Epithelial cell of esophagus (primary cell): ENCODE measurements at regions not wholly inside any gene's neighbourhood (a gene's known extent, or its start where the extent isn't known, plus 50 kb on each side); places are given as distances from the start of the nearest gene placed in this dataset.

Source experiments
- DNase-seq: peaks from one replicate; pipeline ENCODE4 v3.0.0; 2010; ENCODE audit warnings: low read depth
- H3K4me3 ChIP-seq: 2 replicates; pipeline ENCODE4 v1.5.1; 2011; ENCODE audit warnings: mild to moderate bottlenecking, low read length, control low read depth
- CTCF ChIP-seq: IDR thresholded peaks from 2 replicates; pipeline ENCODE4 v1.5.1; 2011; ENCODE audit warnings: low read depth, mild to moderate bottlenecking, low read length, control low read depth, inconsistent platforms; ENCODE audit not compliant: insufficient read depth; ENCODE audit errors: missing control alignments

DNA sequence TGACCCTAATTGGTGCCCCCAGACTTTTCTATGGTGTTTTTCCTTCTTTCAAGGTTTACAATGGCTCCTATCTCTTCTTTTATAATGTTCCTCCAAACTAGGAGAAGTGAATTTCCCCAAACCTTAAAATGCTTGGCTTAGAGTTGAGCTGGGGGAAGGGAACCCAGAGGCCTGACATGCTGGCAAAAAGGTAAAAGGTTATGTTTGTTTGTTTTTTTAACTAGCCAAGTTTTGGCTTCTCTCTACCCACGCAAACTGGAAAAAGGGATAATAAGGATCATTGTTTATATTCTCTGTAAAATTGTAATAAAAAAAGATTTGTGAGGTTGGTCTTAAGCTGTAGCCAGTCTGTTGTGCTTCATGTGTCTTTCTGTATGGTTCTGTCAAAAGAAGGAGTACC is 477.0 kb downstream of the IPMK start:
- DNase-seq, result no peak
- TF ChIP-seq CTCF, result no peak
- no peak overlapping the region for H3K4me3 ChIP-seq

- DNase-seq, result peak; percentile 10
- H3K4me3 ChIP-seq, result no peak overlapping the region
- no peak for TF ChIP-seq CTCF
These were observed 479.6 kb downstream of the IPMK start for GRCh38 chr10:57788117-57788516.

- TF ChIP-seq CTCF, result no peak
- no peak for DNase-seq
- H3K4me3 ChIP-seq, result no peak overlapping the region
These were observed 480.6 kb downstream of the IPMK start for GRCh38 chr10:57786850-57787750.

- TF ChIP-seq CTCF, result no peak
These were observed 481.4 kb downstream of the IPMK start for GRCh38 chr10:57786331-57786730.

DNA sequence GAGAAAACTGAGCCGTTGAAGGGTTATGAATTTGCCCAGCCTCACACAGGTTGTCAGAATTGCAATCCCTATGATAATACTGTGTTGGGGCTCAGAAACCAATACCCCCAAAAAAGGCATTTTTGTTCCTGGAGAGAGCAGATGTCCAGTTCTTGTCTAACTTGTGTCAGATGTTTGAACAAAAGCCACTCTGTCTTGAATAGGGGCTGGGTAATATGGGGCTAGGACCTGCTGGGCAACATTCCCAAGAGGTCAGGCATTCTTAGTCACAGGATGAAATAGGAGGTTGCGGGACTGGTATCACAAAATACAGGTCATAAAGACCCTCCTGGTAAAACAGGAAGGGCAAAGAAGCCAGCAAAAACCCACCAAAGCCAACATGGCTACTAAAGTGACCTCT is 482.1 kb downstream of the IPMK start:
- peak; percentile 64 for DNase-seq
- no peak overlapping the region for H3K4me3 ChIP-seq
- TF ChIP-seq CTCF, result no peak

More at GRCh38 chr10:57786331-57786730, 481.4 kb downstream of the IPMK start:
- no peak for DNase-seq
- no peak overlapping the region for H3K4me3 ChIP-seq

DNA sequence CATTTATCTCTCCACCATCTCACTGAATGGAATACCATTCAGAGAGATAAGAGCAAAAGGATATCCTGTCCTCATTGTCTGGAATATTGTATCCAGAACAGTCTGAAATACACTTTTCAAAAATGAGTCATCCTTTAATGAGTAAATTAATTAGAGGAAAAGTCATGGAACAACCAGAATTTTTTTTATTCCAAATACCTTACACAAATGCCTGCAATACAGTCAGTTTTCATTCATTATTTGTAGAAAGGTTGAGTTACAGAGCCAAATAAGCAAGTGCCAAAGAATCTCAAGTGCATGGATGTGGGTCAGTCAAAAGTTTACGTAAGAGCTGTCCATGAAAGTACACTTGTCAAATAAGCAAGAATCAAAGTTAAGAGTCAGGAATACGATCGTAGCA is 482.6 kb downstream of the IPMK start:
- no peak overlapping the region for H3K4me3 ChIP-seq
- TF ChIP-seq CTCF, result no peak
- peak; percentile 23 for DNase-seq
